GM19043 (cell line): ENCODE measurements at regions not wholly inside any gene's neighbourhood (a gene's known extent, or its start where the extent isn't known, plus 50 kb on each side); places are given as distances from the start of the nearest gene placed in this dataset.
"Not testable (repeated sequence)": the region's sequence is repeated elsewhere in the genome, so short reads cannot be mapped to it uniquely, and the experiment has no call there.

Experiments
- ATAC-seq: cut with Tn5 transposase; IDR thresholded peaks from one replicate; pipeline ENCODE4 v1.9.1; 2021; ENCODE audit warnings: low read depth; ENCODE audit not compliant: unreplicated experiment

DNA sequence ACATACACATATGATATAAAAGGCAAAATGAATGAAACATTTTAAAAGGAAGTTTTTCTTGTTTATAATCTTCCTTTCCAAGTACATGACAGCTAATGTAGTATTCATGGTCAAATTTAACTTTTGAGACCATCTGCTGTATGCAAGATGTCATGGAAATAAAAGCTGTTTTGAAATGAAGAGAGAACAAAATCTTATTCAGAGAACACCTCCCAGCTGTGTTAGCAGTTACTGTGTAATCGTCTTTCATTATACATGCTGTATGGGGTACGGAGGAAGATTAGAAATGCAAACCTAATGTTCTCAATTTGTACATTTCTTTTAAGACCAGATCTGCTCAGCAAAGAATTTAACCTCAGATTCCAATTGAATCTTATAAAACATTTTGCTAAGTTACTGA lies 1182.3 kb downstream of the OTOL1 start:
- ATAC-seq, result no peak

DNA sequence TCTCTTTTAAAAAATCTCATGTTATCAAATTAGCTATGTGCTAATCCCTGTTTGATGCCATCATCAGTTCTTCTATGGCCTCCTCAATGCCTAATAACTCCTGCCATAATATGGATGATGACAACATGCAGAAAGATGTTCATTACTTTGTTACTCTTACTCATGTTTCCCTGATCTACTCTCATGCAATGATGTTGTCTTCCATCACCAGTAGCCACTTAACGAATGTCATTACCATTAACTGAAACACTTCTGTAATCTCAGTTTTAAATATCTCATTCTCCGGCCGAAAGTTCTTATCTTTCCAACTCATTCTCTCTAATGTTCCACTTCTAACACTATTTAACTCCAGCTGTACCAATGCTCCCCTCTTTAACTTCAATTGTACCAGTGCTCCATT lies 1187.7 kb downstream of the OTOL1 start:
- ATAC-seq, result no peak

DNA sequence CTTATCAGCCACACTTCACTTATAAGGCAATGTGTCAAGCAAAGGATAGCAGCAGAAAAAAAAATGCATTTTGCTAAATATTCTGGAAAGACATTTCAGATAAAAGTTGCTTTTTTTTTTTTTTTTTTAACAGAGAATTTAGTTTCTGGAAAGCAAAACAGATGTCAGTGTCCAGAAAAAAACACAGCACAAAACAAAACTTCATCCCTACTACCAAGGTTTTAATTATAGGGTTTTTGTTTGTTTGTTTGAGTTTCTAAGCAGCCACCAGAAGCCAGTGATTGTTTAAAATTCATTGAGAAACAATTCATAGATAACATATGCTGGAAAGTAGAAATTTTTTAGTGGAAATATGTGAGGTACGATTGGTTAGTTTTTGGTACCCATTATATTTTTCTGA lies 1202.7 kb downstream of the OTOL1 start:
- ATAC-seq, result no peak

DNA sequence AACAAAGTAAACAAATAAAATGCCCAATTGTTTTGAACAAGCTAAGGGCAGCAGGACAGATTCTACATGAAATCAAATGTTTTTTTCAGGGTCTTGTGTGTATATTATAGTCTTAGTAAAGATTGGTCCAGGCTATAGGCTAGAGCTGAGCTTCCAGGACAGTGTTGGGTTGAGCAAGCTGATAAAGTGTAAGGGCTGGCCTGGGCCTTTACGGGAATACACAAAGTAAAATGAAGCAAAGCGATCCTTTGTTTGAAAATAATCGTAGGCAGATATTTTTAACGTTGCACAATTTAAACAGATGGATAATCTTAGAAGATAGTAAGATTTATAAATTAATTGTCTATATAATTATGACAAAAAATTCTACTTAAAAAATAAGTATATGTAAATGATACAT lies 1204.6 kb downstream of the OTOL1 start:
- ATAC-seq, result no peak

DNA sequence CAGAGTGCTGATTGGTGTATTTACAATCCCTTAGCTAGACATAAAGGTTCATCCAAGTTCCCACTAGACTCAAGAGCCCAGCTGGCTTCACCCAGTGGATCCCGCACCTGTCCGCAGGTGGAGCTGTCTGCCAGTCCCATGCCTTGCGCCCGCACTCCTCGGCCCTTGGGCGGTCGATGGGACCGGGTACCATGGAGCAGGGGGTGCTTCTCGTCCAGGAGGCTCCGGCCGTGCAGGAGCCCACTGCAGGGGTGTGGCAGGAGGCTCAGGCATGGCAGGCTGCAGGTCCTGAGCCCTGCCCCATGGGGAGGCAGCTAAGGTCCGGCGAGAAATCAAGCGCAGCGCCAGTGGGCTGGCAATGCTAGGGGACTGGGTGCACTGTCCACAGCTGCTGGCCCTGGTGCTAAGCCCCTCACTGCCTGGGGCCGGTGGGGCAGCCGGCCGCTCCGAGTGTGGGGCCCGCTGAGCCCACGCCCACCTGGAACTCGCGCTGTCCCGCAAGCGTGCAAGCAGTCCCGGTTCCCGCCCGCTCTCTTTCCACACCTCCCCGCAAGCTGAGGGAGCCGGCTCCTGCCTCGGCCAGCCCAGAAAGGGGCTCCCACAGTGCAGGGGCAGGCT lies 1206.3 kb downstream of the OTOL1 start:
- ATAC-seq, result no peak

DNA sequence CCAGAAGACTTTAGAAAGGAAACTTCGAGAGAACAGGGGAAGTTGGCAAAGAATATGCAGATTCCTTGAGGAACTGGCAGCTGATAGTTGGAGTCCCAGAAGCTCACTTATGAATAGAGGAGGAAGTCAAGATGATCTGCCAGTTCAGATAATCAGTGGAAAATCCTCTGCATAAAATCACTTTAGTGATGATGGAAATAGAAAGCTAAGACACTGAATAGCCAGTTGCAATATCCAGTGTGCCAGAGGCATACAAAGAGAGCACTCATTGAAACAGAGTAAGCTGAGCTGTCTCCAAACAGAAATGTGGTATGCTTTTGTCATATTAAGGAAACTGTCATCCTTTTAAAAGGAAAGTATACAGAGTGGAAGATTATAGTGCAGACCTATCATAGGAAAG lies 1207.6 kb downstream of the OTOL1 start:
- no peak for ATAC-seq

DNA sequence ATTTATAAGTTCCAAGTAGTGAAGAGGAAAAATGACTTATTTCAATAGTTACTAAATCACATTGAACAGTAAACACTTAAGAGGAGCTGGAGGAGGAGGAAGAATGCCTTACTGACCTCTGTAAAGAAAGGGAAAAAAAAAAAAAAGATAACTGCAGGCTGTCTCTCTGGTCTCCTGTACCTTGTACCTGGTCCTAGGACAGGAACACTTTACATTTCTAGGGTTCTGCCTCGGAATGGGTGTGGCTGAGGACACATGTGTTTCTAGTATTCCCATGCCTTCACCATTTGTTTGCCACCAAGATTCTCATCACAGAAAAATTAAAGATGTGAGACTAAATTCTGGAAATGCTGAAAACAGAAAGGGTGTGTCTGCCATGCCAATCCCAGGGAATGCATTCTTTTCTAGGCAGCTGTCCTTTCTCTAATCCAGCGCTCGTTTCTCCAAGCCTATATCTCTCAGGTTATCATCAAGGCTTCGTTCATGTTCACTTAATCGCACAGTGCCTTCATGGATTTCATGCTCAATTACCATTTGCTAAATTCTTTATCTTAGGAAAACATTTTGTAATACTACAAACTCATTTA lies 1208.3 kb downstream of the OTOL1 start:
- ATAC-seq, result no peak

DNA sequence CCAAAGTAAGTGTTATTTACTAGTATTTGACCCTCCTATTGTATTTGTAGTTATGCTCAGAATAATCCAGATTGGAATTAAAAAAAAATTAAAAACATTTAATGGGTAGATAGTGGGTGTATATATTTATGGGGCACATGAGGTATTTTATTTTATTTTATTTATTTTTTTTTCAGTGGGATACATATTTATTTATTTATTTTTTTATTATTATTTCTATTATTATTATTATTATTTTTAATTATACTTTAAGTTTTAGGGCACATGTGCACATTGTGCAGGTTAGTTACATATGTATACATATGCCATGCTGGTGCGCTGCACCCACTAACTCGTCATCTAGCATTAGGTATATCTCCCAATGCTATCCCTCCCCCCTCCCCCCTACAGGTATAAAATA lies 1211.8 kb downstream of the OTOL1 start:
- ATAC-seq, result not testable (repeated sequence)

DNA sequence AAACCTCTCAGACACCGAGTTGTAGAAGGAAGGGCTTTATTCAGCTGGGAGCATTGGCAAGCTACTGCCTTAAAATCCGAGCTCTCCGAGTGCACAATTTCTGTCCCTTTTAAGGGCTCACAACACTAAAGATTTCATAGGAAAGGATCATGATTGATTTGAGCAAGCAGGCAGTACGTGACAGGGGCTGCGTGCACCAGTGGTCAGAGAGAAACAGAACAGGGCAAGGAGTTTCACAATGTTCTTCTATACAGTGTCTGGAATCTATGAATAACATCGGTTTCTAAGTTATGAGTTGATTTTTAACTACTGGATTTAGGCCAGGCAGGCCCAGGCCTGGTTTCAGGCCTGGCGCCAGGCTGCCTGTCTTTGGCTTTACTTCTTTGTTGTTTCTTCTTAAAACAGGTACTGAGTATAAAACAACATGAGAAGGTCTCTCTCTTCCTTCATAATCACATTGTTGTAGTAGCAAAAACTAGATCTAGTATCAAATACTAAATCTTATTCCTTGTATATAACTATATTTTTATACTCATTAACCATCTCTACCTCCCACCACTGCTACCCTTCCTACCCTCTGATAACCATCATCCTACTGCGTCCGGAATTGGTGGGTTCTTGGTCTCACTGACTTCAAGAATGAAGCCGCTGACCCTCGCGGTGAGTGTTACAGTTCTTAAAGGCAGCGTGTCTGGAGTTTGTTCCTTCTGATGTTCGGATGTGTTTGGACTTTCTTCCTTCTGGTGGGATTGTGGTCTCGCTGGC lies 1212.5 kb downstream of the OTOL1 start:
- ATAC-seq, result not testable (repeated sequence)

DNA sequence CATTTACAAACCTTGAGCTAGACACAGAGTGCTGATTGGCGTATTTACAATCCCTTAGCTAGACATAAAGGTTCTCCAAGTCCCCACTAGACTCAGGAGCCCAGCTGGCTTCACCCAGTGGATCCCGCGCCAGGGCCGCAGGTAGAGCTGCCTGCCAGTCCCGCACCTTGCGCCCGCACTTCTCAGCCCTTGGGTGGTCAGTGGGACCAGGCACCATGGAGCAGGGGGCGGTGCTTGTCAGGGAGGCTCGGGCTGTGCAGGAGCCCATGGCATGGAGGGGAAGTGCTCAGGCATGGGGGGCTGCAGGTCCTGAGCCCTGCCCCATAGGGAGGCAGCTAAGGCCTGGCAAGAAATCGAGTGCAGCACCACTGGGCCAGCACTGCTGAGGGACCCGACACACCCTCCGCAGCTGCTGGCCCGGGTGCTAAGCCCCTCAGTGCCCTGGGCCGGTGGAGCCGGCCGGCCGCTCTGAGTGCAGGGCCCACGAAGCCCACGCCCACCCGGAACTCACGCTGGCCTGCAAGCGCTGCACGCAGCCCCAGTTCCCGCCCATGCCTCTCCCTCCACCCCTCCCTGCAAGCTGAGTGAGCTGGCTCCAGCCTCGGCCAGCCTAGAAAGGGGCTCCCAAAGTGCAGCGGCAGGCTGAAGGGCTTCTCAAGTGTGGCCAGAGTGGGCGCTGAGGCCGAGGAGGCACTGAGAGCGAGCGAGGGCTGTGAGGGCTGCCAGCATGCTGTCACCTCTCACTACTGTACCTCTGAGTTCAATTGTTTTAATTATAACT lies 1213.9 kb downstream of the OTOL1 start:
- no peak for ATAC-seq

DNA sequence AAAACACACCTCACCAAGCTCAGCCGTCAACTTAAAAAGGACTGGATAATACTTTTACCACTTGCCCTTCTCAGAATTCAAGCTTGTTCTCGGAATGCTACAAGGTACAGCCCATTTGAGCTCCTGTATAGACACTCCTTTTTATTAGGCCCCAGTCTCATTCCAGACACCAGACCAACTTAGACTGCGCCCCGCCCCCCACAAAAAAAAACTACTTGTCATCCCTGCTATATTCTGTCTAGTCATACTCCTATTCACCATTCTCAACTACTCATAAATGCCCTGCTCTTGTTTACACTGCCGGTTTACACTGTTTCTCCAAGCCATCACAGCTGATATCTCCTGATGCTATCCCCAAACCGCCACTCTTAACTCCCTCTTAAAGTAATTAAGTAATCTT lies 1220.5 kb downstream of the OTOL1 start:
- ATAC-seq, result not testable (repeated sequence)

DNA sequence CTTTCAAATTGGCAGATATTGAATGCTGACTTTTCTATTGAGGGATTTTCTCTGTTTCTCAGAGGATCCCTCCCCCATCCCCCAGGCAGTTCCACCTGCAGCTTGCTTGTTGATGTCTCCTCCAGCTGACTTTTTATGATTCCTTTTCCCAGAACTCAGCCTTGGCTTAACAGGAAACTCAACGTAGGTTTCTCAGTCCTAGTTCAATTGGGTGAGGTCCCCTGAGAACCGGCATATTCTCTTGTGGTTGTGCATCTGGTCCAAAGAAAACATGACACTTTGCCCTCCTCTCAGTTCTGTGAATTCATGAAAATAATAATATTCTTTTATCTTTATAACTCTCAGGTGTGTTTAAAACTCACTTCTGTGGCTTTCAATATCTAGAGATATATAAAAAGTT lies 1222.1 kb downstream of the OTOL1 start:
- no peak for ATAC-seq

DNA sequence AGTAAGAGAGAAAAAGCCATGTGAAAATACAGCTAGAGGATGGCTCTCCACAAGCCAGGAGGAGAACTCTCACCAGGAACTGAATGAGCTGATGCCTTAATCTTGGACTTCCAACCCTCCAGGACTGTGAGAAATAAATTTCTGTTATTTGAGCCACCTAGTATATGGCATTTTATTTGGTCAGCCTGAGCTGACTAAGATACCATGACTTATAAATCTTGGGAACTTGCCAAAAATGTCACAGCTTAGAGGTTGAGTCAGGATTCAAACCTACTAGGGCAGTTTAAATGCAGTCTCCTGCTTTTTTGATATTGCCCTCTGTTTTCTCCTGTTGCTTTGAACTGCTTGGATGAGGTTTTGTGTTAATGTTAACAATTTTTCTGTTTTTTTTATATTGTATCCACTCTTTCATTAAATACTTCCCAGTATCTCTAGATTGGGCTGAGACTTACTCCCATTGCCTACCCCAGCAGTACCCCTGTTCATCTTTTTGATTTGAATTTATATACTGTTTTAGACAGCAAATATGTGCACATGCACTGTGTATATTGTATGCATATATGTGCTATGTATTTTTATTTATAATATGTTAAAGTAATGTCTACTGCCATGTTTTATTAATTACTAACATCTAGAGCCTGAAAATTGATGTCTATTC lies 1223.2 kb downstream of the OTOL1 start:
- no peak for ATAC-seq

DNA sequence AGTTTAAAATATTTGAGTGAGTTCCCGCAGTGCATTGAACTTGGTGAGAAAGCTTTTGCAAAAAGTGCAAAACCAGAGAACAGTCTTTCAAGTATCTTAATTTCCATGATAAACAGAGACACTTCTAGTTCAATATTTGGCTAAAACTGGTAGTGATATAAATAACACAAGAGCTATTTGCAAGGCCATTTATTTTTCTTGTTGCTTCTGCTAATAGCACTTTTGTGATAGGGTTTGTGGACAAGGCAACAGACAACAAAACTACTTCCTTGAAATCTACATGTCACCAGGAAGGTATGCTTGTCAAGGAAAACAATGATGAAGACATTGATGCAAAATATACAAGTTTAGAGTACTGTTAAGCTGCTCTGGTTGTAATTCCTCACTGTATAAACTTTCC lies 1225.1 kb downstream of the OTOL1 start:
- ATAC-seq, result no peak

DNA sequence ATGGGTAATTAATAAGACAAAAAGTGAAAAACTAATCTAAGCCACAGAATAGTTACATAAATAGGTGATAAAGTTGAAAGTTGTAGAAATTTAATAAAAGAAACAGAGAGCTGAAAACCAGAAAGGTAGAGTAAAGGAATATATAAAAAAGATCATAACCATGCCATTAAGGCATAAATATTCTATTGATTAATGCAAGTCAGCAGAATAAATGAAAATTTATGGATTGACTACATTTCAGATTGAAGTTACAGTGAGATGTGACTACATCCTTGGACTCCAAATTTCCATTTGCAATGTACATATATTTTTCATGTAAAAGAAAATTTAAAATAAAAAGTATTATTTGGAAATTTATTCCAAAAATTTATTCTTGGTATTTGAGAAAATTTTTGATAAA lies 1225.7 kb downstream of the OTOL1 start:
- ATAC-seq, result no peak

DNA sequence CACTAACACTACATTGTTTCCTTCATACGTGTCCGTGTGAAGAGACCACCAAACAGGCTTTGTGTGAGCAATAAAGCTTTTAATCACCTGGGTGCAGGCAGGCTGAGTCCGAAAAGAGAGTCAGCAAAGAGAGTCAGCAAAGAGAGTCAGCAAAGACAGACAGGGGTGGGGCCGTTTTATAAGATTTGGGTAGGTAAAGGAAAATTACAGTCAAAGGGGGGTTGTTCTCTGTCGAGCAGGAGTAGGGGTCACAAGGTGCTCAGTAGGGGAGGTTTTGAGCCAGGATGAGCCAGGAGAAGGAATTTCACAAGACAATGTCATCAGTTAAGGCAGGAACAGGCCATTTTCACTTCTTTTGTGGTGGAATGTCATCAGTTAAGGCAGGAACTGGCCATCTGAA lies 1226.2 kb downstream of the OTOL1 start:
- not testable (repeated sequence) for ATAC-seq

DNA sequence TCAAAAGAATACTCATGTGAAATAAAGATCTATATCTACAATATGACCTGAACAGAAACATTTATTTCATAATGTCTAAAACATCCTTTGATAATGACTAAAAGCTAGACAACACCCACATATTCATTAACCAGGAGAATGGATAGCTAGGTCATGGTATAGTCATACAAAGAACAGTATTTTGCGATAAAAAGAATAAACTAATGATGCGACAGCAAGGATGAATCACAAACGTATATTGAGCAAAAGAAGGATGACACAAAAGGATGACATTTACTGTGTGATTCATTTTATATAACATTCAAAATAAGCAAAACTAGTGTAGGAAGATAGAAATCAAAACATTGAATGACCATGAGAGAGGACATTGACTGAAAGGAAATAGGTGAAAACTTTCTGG lies 1233.1 kb downstream of the OTOL1 start:
- ATAC-seq, result no peak

DNA sequence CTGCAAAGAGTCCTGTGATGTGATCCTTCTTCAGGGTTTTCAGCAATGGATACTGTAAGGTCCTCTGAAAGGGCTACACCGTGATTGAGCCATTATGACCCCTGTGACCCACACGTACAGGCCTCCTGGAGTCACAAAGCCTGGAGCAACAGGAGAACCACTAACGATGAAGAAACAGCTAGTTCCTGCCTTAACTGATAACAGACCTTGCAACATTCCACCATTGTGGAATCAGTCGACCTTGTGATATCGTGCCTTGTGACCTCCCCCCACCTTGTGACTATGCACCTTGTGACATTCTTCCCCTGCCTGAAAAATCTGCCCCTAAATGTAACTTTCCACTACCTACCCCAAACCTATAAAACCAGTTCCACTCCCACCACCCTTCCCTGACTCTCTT lies 1235.4 kb downstream of the OTOL1 start:
- not testable (repeated sequence) for ATAC-seq

DNA sequence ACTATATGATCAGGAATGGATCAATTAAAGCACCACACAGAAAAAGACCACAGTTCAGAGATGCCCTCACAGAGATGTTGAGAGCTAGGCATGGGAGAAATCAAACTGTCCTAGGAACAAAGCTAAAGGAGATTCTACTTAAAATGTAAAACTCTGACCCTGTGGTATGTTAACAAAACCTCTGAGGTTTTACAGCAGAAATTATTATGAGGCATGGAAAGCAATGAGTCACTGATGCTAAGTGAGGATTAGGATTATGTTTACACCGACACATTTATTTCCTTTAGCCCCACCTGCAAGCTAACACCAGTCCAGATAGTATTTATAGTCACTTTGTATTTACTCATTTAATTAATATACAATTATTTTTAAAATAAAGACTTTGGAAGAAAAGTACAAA lies 1242.2 kb downstream of the OTOL1 start:
- ATAC-seq, result no peak

DNA sequence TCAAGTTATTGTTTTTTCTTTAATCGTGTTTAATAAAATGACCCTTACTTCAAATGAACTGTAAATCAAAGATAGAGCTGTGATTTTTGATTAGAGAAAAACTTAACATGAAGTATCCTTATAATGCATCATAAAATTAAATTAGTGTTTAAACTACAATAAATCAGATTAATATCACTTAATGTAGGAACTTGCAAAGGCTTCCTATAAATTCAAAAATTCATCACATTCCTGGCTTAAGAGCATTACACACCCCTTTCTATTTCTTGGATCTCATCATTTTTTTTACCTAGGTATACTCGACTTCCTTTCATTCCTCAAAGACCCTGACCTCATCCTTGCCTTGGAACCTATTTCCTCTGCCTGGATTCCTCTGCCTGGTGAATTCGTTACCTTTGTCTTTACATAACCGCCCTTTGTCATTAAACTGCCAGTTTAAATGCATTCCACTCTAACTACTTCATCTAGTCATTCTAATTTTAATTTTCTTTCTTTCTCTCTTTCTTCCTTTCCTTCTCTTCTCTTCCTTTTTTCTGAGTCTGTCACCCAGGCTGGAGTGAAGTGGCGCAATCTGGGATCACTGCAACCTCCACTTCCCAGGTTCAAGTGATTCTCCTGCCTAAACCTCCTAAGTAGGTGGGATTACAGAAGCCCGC lies 1244.5 kb downstream of the OTOL1 start:
- no peak for ATAC-seq
